DND-41 (cell line): ENCODE measurements at regions not wholly inside any gene's neighbourhood (a gene's known extent, or its start where the extent isn't known, plus 50 kb on each side); places are given as distances from the start of the nearest gene placed in this dataset.

Source experiments
- CTCF ChIP-seq: IDR thresholded peaks from 2 replicates; pipeline ENCODE4 v1.5.1; 2012; ENCODE audit warnings: borderline replicate concordance, low read length, moderate library complexity, mild to moderate bottlenecking; ENCODE audit not compliant: poor library complexity, severe bottlenecking; ENCODE audit errors: extremely low read depth
- EZH2 ChIP-seq: IDR thresholded peaks from 3 replicates; pipeline ENCODE4 v1.6.1; 2012; ENCODE audit warnings: borderline replicate concordance, low read depth, mild to moderate bottlenecking, moderate library complexity, low read length, inconsistent platforms; ENCODE audit not compliant: severe bottlenecking

- TF ChIP-seq EZH2 (no peak), CTCF (no peak)
These were observed 260.8 kb upstream of the HDAC4 start for GRCh38 chr2:239661334-239662312.
